ENCODE measurements at regions not wholly inside any gene's neighbourhood (a gene's known extent, or its start where the extent isn't known, plus 50 kb on each side); places are given as distances from the start of the nearest gene placed in this dataset.

DNA sequence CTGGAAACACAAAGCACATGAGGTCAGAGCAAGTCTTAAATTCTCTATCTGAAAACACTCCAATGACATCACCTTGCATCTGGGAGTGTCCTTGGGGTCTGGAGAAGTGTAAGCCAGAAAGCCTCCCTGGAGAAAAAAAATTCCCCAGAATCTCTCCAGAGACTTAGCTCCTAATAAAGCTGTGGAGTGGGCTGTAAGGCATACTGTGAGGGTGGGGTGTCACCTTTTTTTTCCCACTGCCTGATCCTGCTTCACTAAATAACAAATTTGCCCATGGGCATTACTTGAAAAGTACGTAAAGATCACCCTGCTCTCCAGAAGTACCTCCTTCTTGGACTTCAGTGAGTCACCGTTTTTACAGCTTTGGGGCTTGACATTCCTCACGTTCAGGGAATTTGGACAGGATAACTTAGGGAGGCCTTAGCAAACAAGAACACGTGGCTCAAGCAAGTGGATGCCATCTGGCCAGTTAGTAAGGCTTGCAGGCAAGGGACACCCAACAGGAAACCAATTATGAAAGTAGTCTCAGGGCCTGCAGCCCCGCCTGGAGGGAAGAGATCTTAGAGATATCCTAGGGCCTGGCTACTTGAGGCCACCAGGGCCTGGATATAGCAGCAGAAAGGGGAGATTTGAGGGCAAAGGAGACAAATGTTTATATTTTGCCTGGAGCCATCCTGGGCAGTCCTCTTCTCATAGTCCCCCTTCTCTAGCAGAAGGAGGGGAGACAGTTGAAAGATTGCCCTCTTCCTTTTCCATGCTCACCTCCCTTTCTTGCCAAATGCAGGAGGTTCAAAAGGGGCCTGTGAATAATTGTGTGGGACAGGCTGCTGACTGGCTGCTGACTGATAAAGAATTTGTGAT, 60.1 kb upstream of the PLAC1 start:
- DNase-seq = no peak

DNA sequence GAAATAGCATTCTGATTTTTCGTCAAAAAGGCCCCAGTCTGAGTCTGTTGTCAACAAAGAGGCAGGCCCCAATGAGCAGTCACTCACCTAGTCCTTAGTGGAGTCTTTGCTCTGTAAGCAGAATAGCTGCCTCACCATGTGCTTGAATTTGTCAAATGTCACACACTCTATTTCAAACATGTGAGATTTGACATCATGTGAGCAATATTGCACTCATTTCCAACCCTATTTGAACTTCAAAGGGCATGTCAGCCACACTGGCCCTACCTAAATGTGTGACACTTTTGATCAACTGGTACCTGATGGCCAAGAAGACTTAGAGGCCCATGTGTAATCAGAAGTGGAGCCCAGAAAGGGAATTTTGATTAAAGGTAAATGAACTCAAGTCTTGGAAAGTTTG, 59.4 kb upstream of the PLAC1 start:
- no peak for DNase-seq

DNA sequence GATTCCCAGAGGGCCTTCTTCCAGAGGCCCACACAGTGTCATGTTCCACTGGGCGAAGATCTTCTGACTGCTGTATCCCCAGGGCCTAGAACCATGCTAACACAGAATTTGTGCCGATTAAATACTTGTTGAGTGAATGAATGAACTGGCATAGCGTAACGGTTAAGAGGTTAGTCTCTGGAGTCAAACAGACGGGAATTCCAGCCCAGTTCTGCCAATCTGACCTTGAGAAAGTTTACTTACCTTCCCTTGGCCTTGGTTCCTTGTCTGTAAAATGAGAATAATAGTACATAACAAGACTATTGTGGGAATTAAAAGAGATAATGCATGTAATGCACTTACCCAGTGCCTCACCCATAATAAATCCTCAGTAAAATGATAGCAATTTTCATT, 58.3 kb upstream of the PLAC1 start:
- DNase-seq = no peak

DNA sequence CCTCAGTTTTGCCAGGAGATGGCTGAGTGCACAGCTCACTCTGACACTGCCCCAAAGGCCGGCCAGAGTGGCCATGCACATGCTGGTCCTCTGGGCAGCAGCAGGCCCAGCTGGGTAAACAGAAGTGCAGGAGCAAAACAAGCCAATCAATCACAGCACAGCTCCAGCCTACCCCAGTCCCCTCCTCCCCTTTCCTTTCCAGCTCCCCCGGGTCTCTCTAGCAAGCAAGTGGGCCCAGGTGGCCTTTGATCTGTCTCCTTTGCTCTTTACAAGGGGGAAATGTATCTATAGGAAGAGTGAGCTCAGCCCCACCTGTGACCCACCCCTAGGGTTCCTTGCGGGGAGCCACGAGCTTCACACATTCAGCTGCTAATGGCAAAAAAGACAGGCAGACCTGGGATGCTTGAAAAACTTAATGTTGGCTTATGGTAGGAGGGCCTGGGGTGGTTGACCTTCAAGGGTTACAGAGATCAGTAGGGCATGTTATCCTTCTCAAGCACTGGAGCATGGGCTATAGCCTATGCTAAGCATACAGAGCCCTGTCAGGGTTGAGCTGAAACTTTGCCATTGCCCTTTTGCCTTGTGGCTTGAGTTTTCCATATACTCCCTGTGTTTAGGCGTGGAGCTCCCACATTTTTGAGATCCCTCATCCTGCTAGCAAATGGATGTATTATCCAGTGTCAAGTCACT, 57.8 kb upstream of the PLAC1 start:
- DNase-seq = no peak

DNA sequence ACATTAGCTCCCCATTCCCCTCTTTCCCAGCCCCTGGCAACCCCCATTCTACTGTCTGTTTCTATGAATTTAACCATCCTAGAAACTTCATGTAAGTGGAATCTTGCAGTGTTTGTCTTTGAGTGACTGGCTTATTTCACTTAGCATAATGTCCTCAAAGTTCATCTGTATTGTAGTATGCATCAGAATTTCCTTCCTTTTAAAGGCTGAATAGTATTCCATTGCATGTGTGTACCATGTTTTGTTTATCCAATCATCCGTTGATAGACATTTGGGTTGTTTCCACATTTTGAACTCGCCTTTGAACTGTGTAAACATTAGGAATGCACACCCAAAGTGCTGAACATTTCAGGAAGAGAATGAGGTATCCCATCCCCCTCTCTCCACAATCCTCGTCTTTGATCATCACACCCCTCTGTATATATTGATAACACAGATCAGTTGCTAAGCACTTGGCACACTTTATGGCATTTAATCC, 56.4 kb upstream of the PLAC1 start:
- no peak for DNase-seq

DNA sequence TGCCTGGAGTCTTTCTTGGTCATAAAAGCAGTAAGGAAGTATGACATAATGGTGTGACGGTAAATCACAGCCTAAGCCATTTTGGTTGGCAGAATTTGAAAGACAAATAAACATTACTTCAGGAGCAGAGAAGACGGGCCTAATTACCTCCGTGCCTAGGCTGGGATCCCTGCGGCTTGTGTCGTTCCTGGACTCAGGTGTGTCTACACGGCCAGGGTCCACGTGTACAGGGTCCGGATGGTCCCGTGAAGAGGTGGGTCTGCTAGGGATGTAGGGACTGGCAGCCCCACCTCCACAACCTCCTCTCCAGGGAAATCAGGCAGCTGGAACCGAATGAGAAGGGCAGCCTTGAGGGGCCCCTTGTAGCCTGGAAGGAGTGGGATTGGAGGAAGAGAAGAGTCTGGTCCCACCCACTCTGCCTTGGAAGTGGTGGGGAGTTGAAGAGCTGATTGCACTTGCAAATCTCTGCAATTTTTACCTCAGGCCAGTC, 55.4 kb upstream of the PLAC1 start:
- DNase-seq = no peak

DNA sequence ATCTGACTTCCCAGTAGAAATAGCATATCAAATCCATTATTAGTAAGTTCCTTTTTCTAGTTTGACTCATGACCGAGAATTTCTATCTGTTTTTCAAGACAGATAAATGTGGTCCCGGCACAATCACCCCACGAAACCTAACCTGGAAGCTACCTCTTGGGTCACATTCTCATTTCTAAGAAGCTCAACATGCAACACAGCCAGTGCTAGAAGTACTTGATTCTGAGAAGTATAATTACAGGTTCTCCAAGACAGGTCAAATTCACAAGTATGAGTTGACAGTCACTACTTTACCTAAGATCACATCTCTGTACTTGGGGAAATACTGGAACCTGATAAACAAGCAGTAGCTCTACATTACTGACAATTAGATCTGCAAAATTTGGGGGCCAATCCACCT, 54.0 kb upstream of the PLAC1 start:
- DNase-seq = no peak

DNA sequence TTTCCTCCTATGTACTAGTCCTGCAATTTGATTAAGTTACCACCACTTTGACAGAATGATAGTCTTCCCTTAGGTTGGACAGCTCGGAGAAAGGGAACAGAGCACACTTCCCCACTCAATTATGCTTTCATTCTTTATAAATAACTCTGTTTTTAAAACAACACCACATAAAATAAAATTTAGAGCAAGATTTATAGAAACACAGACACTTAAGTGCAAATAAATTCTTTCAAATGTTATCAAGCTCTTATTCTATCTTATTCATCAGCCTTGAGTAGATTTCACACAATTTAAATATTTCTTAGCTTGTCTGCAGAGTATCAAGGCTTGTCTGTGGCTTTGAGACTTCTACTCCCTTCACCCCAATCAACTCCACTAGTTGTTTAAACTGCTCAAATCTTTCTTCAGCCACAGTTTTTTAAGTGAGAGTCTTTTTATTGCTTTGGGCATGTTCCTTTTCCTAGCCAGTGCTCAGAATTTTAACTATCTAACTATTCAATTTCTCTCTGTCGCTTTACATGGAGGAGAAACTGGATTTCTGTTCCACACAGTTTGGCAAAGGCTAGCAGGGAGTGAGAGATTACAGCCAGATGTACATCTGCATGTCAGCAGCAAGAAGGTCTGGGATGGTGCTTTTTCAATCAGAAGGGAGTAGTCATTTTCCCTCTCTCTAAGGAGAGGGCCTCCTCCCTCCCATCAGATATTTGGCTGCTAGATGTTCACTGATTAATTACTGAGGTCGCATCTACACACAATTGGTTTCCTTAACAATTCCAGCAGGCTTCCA, 53.1 kb upstream of the PLAC1 start:
- DNase-seq = no peak
